ENCODE measurements at regions not wholly inside any gene's neighbourhood (a gene's known extent, or its start where the extent isn't known, plus 50 kb on each side); places are given as distances from the start of the nearest gene placed in this dataset.

DNA sequence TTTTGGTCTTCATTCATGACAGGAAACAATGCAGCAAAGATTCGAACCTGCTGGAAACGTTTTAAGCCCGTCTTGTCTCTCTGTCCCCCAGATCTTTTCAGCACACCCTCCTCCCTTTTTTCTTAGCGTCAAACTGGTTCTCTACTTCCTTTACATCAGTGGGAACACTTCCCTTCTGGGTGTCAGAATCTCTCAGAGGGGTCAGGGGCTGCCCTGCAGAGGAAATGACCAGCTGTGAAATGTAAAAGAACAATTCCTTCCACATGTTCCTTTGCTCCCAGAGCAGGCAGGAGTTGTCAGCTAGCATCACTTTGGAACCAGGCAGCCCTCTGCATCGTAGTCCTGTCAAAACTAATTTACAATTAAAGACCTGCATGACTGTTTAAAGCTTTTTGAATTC lies 619.0 kb downstream of the TFAP2A start:
- Histone ChIP-seq H3K9me3 (no peaks in the 10 kb centered on the region), H3K27ac (no peak overlapping the region), H3K36me3 (no peaks in the 10 kb centered on the region), H3K27me3 (no peaks in the 10 kb centered on the region), H3K4me1 (no peaks in the 10 kb centered on the region), H3K4me3 (replicated peaks in 1 of 3) (no peak overlapping the region)
- DNase-seq = no peak
- no peak for TF ChIP-seq POLR2A (IDR thresholded peaks at IDR 0.05)
- no peak for TF ChIP-seq CTCF (IDR thresholded peaks at IDR 0.05)
- intact Hi-C loops (cut with DNase I) = no loop called here
- WGBS, 2 donors = 36% methylated on average over 5 of the region's 5 CpGs

- Histone ChIP-seq H3K36me3 (no peaks in the 10 kb centered on the region), H3K27me3 (no peaks in the 10 kb centered on the region), H3K4me1 (no peaks in the 10 kb centered on the region), H3K27ac (no peak overlapping the region), H3K9me3 (no peaks in the 10 kb centered on the region), H3K4me3 (replicated peaks in 1 of 3) (no peak overlapping the region)
- TF ChIP-seq POLR2A (IDR thresholded peaks at IDR 0.05) = no peak
- TF ChIP-seq CTCF (IDR thresholded peaks at IDR 0.05) = no peak
- WGBS, 2 donors = 63 to 70% methylated on average over 3 of the region's 3 CpGs
- intact Hi-C loops (cut with DNase I) = no loop called here
- DNase-seq = no peak
These were observed 625.7 kb downstream of the TFAP2A start for GRCh38 chr6:9789201-9789600.

GRCh38 chr6:9784786-9785185 lies 630.1 kb downstream of the TFAP2A start:
- TF ChIP-seq POLR2A (IDR thresholded peaks at IDR 0.05) = no peak
- no peak for TF ChIP-seq CTCF (IDR thresholded peaks at IDR 0.05)
- Histone ChIP-seq H3K4me3 (replicated peaks in 1 of 3) (no peak overlapping the region), H3K27me3 (no peaks in the 10 kb centered on the region), H3K9me3 (no peaks in the 10 kb centered on the region), H3K27ac (no peak overlapping the region), H3K36me3 (no peaks in the 10 kb centered on the region), H3K4me1 (no peaks in the 10 kb centered on the region)
- WGBS, 2 donors = 65 to 67% methylated on average over 3 of the region's 3 CpGs
- intact Hi-C loops (cut with DNase I) = no loop called here
- no peak for DNase-seq

DNA sequence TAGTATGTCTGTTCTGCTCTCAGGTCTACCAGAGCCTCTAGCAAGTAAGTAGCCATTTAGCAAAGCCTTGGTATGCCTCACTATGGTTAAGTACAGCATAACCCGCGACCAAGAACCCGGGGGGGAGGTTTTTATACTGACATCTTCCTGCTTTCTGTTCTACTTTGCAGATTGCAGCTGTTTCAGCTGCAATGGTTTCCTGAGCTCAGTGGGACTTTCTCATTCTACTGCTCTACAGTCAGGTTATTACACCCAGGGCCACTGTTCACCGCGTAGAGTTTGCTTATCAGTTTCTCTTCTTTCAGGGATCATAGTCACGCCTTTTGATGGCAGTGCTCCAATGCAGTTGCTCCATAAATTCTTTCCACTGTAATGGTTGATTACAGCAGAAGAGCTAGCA lies 631.3 kb downstream of the TFAP2A start:
- H3K4me1 ChIP-seq = no peaks in the 10 kb centered on the region
- intact Hi-C loops (cut with DNase I) = no loop called here
- no peak for DNase-seq
- TF ChIP-seq POLR2A (IDR thresholded peaks at IDR 0.05) (no peak), CTCF (IDR thresholded peaks at IDR 0.05) (no peak)
- no peak overlapping the region for H3K4me3 ChIP-seq (replicated peaks in 1 of 3)
- no peaks in the 10 kb centered on the region for H3K27me3 ChIP-seq
- no peaks in the 10 kb centered on the region for H3K36me3 ChIP-seq
- no peaks in the 10 kb centered on the region for H3K9me3 ChIP-seq
- H3K27ac ChIP-seq = no peak overlapping the region
- WGBS, 2 donors = 77 to 82% methylated on average over 6 of the region's 6 CpGs

DNA sequence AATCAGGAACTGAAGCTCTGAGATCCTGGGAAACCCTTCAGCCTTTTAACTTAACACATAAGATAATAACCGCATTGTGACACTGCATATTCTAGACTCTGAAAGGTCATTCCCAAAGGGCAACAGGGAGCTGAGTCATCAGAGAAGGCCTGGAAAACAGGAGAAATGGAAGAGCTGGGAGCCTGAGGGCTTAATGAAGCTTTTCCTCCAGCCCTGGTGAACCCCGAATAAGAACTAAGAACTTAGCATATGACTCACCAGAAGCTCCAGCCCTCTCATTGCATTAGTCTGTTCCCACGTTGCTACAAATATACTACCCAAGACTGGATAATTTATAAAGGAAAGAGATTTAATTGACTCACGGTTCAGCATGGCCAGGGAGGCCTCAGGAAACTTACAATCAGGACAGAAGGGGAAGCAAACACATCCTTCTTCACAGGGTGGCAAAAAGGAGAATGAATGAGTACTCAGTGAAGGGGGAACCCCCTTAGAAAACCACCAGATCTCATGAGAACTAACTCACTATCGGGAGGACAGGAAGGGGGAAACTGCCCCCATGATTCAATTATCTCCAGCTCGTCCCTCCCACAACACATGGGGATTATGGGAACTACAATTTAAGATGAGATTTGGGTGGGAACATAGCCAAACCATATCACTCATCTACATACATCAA lies 648.5 kb downstream of the TFAP2A start:
- Histone ChIP-seq H3K36me3 (no peaks in the 10 kb centered on the region), H3K27me3 (no peaks in the 10 kb centered on the region), H3K4me3 (replicated peaks in 1 of 3) (no peak overlapping the region), H3K4me1 (no peaks in the 10 kb centered on the region), H3K9me3 (no peaks in the 10 kb centered on the region), H3K27ac (no peak overlapping the region)
- intact Hi-C loops (cut with DNase I) = no loop called here
- no peak for DNase-seq
- 69% methylated on average over 6 of the region's 6 CpGs for WGBS, 2 donors
- TF ChIP-seq POLR2A (IDR thresholded peaks at IDR 0.05) (no peak), CTCF (IDR thresholded peaks at IDR 0.05) (no peak)
